ENCODE measurements at regions not wholly inside any gene's neighbourhood (a gene's known extent, or its start where the extent isn't known, plus 50 kb on each side); places are given as distances from the start of the nearest gene placed in this dataset.

DNA sequence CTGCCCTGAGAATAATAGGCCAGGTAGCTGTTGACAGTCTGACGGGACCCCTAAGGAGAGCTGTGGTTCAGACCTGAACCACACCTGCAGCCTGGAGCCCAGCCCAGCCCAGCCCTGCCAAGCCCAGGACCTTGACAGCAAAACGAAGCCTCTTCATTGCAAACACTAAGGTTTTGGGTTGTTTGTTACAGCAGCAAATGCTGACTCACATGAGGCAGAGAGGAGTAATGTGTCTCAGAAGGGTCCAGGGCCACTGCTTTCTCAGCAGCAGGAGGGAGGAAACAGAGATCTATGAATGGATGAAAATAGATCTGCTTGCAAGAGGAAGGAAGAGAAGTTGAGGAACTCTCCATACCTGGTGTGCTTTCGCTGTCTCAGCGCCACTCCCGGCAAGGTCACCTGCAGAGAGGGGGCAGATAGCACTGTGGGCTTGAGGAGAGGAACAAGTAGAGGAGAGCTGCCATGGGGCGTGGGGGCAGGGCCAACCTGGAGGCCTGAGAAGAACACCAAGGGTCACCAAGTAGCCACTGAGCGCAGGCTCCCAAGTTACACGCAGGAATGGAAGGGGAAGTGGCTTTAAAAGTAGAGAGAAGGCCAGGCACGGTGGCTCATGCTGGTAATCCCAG is 127.2 kb downstream of the ZNF281 start:
- no peak for DNase-seq (ENCODE audit: low spot score)

- no peak for DNase-seq (ENCODE audit: low spot score)
These were observed 128.5 kb downstream of the ZNF281 start for GRCh38 chr1:200281201-200281835.

GRCh38 chr1:200279810-200280411 is 129.9 kb downstream of the ZNF281 start:
- DNase-seq (ENCODE audit: low spot score), result peak; percentile 63

DNA sequence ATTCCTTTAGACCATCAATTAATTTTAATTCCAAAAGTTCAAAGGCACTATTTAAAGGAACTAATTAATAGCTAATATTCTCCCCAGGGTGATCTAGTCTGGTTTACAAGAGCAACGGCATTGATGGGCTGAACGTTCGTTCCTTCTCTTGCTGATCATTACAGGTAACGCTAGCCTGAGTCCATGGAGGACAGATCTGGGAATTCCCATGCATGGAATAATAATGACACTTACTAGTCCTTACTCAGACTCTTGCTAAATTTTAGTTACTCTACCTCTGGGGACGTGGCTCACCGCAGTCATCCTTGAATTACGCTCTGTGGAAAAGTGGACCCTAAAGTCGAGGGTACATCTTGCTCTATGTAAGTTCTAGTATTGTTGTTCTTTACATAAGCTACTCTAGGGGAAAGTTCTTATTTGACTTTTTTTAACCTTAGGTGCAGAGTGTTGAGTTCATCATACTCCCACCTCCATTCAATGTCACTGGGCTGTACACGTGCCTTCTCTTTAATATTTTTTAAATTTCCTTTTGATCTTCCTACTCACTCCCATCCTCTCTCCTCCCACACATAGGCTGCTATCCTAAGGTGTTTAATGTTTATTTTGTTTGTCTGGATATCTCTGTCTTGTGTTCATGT is 133.9 kb downstream of the ZNF281 start:
- no peak for DNase-seq (ENCODE audit: low spot score)

DNA sequence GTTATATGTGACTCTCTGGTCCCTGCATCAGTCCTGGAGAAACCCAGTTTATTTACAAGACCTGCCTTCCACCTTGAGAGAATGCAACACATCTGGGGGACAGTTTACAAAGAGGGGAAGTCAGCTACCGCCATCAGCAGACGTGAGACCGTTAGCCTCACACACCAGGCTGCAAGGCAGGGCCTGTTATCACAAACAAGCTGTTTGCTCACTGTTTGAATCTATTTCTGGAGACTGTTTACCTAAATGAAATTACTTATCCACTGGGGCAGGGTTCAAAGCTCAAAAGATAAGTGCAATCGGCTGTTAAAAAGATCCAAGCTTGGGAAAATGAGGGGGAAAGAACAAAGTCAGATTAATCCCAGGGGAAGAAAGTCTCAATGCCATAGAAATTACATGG is 134.4 kb downstream of the ZNF281 start:
- DNase-seq (ENCODE audit: low spot score), result no peak

DNA sequence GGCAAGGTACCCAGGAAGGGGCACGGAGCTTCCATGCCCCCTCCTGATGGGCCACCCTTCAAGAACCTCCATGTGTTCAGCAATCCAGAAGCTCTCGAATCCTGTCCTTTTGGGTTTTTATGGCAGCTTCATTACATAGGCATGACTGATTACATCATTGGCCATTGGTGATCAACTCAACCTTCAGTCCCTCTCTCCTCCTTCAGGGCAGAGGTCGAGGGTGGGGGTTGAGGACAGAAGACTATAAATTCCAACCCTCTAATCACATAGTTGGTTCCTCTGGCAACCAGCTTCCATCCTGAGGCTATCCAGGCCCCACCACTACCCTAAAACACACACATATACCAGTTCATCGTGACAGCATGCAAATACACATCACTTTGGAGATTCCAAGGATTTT is 135.7 kb downstream of the ZNF281 start:
- no peak for DNase-seq (ENCODE audit: low spot score)

DNA sequence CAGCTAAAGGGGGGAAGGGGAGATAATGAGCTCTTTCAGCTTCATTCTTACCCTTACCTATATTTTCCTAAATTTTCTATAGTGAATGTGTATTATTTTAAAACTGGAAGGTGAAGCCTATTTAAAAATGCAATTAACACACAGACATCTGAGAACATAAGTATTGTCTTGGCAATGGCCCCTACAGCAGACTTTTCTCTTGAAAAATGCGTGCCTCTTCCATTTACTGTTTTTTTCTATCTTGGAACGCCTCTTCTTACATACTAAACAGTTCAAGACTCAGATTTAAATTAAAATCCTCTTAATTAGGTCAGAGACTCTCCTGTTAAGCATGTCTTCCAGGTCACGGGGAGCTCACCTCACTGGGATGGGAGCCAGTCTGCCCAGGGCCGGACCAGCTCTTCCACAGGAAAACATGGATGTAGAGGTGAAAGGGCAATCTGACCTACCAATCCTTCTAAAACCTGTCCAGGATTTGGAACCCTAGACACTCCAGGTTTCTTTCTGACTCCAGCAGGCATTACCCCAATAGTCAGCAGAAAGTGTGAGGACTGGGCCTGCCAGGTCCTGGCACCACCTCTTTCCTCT is 137.3 kb downstream of the ZNF281 start:
- no peak for DNase-seq (ENCODE audit: low spot score)

GRCh38 chr1:200269256-200269655 is 140.6 kb downstream of the ZNF281 start:
- DNase-seq (ENCODE audit: low spot score), result no peak

GRCh38 chr1:200267937-200268336 is 141.9 kb downstream of the ZNF281 start:
- no peak for DNase-seq (ENCODE audit: low spot score)

GRCh38 chr1:200267458-200267857 is 142.4 kb downstream of the ZNF281 start:
- no peak for DNase-seq (ENCODE audit: low spot score)

DNA sequence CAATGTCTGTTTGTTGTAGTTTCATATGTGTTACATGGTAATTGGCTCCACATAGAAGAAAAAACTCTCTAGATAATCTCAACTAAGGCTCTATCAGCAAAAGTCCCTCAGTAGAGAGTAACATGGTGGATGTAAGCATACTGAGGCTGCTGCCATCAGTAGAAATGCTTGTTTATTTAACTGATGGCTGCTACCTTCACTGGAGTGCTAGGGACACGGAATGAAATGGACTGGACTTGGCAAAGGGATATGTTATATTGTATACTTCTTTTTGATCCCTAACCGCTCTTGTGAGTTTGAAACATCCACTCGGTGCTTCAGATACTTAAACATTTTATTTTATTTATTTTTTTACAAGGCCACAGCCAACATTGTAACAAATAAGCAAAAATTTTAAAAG is 143.0 kb downstream of the ZNF281 start:
- no peak for DNase-seq (ENCODE audit: low spot score)

- no peak for DNase-seq (ENCODE audit: low spot score)
These were observed 144.0 kb downstream of the ZNF281 start for GRCh38 chr1:200265881-200266280.

GRCh38 chr1:200265104-200265503 is 144.7 kb downstream of the ZNF281 start:
- no peak for DNase-seq (ENCODE audit: low spot score)

DNA sequence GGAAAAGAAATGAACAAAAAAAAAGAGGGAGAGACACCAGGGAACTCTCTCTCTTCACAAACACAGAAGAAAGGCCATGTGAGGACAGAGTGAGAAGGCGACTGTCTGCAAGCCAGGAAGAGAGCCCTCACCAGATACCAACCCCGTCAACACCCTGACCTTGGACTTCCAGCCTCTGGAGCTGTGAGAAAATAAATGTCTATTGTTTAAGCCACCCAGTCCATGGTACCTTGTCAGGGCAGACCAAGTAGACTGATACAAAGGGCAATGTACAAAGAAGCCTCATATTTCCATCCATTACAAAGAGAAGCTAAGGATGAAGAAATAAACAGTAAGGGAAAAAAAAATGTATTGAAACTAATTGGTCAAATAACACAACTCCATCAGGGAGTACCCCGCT is 146.6 kb downstream of the ZNF281 start:
- no peak for DNase-seq (ENCODE audit: low spot score)

GRCh38 chr1:200262326-200262965 is 147.4 kb downstream of the ZNF281 start:
- no peak for DNase-seq (ENCODE audit: low spot score)

- no peak for DNase-seq (ENCODE audit: low spot score)
These were observed 149.1 kb downstream of the ZNF281 start for GRCh38 chr1:200260597-200261335.

GRCh38 chr1:200258447-200259375 is 151.1 kb downstream of the ZNF281 start:
- DNase-seq (ENCODE audit: low spot score), result no peak

GRCh38 chr1:200257235-200257634 is 152.6 kb downstream of the ZNF281 start:
- DNase-seq (ENCODE audit: low spot score), result no peak

DNA sequence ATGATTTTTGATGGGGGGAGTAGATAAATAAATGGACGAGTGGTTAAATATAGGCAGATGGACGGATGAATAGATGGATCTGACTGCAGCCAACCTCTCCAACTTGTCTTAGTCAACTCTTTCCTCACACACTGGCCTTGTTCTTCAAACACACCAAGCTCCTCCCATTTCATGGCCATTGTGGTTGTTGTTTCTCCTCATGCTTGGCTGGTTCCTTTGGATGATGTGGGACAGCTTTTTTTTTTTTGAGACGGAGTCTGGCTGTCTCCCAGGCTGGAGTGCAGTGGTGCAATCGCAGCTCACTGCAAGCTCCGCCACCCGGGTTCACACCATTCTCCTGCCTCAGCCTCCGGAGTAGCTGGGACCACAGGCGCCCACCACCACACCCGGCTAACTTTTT is 155.2 kb downstream of the ZNF281 start:
- peak; percentile 41 for DNase-seq (ENCODE audit: low spot score)

DNA sequence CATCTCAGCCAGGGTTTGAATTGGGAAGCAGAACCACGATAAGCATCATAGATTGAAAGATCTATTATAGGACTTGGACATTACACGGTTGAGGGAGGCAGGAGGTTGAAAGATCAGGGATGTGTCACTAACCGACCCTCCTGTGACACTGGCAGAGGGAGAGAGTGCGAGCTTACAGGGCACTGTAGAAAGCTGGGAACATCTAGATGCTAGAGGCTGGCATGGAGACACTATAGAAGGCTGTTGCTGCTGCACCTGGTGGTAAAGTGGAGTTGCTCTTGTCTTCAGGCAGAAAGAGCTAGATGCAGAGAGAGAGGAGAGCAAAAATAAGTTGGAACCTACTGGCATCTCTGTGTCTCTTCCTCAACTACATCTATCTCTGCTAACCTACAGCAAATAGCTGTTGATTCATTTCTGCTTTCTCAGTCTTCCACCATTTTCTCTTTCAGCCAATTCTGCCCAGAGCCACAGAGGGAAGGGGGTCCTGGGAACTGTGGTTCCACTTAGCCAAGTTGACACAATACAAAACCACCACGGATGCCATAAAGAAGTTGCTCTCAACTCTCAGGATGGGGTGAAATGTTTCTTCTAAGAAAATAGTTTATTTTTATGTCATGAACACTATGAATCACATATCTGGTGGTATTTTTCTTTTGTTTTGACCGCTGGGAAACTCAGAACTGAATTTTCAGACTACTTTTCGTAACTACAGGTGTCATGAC is 155.9 kb downstream of the ZNF281 start:
- no peak for DNase-seq (ENCODE audit: low spot score)

All from H4 (cell line).